IPS-11a (cell line): ENCODE measurements at regions not wholly inside any gene's neighbourhood (a gene's known extent, or its start where the extent isn't known, plus 50 kb on each side); places are given as distances from the start of the nearest gene placed in this dataset.

Experiments
- H3K4me3 ChIP-seq: one replicate; pipeline ENCODE4 v1.5.1; 2013; ENCODE audit warnings: low read depth, low read length, control low read depth

- H3K4me3 ChIP-seq, result no peak overlapping the region
Measured at GRCh38 chr2:64396551-64396950, 57.4 kb upstream of the LGALSL start.

GRCh38 chr2:64398516-64399129, 55.3 kb upstream of the LGALSL start:
- no peak overlapping the region for H3K4me3 ChIP-seq

GRCh38 chr2:64399521-64399920, 54.4 kb upstream of the LGALSL start:
- H3K4me3 ChIP-seq, result no peak overlapping the region

- no peak overlapping the region for H3K4me3 ChIP-seq
Measured at GRCh38 chr2:64400105-64400728, 53.7 kb upstream of the LGALSL start.

- H3K4me3 ChIP-seq, result no peak overlapping the region
Measured at GRCh38 chr2:64400733-64401528, 53.0 kb upstream of the LGALSL start.

- H3K4me3 ChIP-seq, result no peak overlapping the region
Measured at GRCh38 chr2:64401529-64401880, 52.5 kb upstream of the LGALSL start.

GRCh38 chr2:64402876-64403275, 51.1 kb upstream of the LGALSL start:
- no peak overlapping the region for H3K4me3 ChIP-seq

GRCh38 chr2:64403426-64403825, 50.5 kb upstream of the LGALSL start:
- no peak overlapping the region for H3K4me3 ChIP-seq

GRCh38 chr2:64404002-64404731, 49.8 kb upstream of the LGALSL start:
- H3K4me3 ChIP-seq, result no peak overlapping the region
